AG09319 (cell line): ENCODE measurements at regions not wholly inside any gene's neighbourhood (a gene's known extent, or its start where the extent isn't known, plus 50 kb on each side); places are given as distances from the start of the nearest gene placed in this dataset.
"Not testable (repeated sequence)": the region's sequence is repeated elsewhere in the genome, so short reads cannot be mapped to it uniquely, and the experiment has no call there.

Experiments
- DNase-seq: peaks from one replicate; pipeline ENCODE4 v3.0.0-alpha.2; 2010; ENCODE audit warnings: low read depth; ENCODE audit errors: extremely low read depth
- TF ChIP-seq, protein P1 (sequence below): IDR thresholded peaks from 2 replicates; pipeline ENCODE4 v1.5.1; 2011; ENCODE audit warnings: low read depth, mild to moderate bottlenecking, inconsistent platforms, low read length, moderate library complexity

DNA sequence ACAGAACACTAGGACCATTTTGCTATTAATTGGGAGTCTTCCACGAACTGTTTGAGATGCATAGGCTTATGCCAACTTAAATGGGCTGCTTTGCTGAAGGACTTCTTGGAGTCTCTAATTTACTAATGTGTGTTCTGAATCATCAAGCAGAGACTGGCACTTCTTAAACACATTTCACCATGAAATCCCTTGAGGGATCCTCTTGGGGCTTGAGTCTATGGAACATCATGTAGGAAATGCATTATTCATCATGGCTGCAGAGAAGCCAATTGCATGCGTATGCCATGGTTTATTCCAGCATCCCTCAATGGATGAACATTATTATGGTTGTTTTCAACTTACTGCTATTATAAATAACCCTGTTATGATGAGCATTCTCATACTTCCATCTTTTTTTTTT is 73.4 kb downstream of the FGD2 start:
- TF ChIP-seq, protein P1, sequence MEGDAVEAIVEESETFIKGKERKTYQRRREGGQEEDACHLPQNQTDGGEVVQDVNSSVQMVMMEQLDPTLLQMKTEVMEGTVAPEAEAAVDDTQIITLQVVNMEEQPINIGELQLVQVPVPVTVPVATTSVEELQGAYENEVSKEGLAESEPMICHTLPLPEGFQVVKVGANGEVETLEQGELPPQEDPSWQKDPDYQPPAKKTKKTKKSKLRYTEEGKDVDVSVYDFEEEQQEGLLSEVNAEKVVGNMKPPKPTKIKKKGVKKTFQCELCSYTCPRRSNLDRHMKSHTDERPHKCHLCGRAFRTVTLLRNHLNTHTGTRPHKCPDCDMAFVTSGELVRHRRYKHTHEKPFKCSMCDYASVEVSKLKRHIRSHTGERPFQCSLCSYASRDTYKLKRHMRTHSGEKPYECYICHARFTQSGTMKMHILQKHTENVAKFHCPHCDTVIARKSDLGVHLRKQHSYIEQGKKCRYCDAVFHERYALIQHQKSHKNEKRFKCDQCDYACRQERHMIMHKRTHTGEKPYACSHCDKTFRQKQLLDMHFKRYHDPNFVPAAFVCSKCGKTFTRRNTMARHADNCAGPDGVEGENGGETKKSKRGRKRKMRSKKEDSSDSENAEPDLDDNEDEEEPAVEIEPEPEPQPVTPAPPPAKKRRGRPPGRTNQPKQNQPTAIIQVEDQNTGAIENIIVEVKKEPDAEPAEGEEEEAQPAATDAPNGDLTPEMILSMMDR = no peak

DNA sequence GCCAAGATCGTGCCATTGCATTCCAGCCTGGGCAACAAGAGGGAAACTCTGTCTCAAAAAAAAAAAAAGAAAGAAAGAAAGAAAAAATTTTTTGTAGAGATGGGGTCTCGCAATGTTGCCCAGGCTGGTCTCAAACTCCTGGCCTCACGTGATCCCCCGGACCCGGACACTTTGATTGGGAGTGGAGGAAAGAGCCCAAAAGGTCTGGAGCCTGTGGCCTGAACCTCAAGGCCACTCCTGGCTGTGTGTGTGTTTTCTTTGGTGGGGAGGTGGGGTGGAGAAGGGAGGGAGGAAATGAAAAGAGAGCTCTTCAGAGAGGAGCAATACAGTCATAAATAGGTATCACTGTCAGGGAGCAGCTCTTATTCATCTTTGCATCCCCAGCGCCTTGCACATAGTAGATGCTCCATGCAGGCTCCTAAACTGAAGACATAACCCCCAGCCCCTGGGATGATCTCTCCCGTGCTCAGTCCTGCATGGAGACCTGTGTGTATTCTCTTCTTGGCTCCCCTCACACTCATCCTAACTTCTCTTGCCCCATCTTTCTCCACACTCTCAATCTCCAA is 75.7 kb downstream of the FGD2 start:
- TF ChIP-seq, protein P1 = no peak
- no peak for DNase-seq

More for the DNA sequence above, 73.4 kb downstream of the FGD2 start:
- DNase-seq = no peak

DNA sequence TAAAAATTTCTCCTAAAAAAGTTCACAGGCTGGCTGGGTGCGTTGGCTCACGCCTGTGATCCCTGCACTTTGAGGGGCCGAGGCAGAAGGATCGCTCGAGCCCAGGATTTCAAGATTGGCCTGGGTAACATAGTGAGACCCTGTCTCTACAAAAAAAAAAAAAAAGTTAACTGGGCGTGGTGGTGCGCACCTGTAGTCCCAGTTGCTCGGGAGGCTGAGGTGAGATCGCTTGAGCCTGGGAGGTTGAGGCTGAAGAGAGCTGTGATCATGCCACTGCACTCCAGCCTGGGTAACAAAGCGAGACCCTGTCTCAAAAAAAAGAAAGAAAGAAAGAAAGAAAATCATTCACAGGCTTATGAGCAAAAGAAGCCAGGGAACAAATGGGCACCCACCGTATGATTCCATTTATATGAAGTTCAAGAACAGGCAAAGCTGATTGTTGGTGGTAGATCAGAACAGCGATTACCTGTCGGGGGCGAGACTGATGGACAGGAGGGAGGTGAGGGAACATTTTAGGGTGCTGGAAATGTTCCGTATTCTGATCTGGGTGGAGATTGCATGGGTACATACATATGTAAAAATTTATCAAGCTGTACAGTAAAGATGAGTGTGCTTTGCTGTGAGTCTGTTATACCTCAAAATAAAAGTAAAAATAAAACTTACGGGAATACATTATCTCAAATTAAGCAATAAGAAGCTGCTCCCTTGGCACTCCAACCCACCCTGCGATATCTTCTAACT is 77.1 kb downstream of the FGD2 start:
- TF ChIP-seq, protein P1 = no peak
- no peak for DNase-seq

DNA sequence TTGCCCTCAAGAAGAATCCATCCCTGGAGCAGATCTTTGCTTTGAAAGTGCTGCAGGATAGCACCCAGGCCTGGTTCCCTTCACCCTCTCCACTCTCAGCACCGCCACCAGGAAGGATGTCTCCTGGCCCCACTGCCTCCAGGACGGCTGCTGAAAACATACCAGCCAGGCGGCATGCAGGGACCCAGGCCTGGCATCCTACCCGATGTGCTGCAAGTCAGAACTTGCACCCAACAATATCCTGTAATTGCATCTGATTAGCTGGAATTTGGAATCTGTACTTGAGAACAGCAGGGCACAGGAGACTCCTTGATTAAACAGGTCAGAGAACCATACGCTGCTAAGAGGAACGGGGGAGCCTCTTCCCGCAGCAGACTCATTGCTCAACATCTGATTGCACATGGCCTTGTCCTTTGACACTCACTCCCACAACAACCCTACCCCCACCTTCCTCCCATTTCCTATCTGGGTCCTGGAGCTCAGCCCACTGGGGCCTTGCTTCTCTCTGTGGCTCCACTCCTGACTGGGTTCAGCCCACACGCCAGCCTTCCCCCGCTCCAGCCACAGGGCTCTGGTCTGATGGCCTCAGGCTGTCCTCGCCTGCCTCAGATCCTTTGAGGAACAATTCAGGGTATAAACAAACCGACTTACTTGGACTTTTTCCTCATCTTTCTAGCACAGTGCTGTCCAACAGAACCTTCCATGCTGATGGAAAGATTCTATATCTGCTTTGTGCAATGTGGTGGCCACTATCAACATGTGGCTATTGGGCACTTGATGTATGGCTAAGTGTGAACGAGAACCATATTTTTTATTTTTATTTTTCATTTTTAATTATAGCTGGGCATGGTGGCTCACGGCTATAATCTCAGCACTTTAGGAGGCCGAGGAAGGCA is 78.0 kb downstream of the FGD2 start:
- TF ChIP-seq, protein P1 = no peak
- peak; percentile 85 for DNase-seq

DNA sequence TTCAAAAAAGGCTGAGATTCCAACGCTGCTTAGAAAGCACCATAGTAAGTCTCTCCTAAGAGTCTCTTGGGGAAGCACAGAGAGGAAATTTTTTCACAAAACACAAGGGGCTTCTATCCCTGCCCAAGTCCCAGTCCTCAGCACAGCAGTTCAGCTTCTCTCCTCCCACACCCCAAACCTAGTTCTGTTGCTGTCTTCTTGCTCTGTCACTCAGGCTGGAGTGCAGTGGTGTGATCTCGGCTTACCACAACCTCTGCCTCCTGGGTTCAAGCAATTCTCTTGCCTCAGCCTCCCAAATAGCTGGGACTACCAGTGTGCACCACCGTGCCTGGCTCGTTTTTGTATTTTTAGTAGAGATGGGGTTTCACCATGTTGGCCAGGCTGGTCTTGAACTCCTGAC is 79.2 kb downstream of the FGD2 start:
- DNase-seq = not testable (repeated sequence)

DNA sequence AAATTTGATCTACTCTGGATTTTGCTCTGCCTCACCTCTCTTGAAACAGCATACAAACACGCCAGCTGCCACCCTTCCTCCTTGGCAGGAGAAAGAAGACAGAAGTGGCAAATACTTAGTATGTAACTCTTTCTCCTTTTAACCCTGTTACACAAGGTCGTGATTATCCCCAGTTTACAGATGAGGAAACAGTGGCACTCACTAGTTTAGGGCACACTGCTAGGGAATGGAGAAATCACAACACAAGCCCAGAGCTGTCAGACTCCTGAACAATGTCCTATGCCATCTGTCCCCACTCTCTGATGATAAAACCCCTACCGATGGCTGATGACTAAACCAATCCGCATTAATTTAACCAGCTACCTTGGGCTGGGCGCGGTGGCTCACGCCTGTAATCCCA is 79.7 kb downstream of the FGD2 start:
- TF ChIP-seq, protein P1 = no peak
- no peak for DNase-seq

DNA sequence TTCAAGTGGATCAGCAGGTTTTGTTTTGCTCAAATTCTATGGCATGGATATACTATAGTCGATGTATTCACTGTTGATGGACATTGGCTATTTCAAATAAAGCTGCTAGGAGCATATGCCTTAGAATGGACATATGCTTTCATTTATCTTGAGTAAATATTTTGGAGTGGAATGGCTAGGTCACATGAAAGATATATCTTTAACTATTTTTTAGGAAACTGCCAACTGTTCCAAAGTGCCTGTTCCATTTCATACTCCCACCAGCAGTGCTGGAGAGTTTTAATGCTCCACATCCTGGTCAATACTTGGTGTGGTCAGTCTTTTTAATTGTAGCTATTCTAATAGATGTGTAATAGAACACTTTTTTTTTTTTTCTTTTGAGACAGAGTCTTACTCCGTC is 81.1 kb upstream of the PIM1 start:
- no peak for DNase-seq
- TF ChIP-seq, protein P1 = no peak
